Fibroblast of skin of back (primary cell): ENCODE measurements at regions not wholly inside any gene's neighbourhood (a gene's known extent, or its start where the extent isn't known, plus 50 kb on each side); places are given as distances from the start of the nearest gene placed in this dataset.
A peak's percentile ranks its signal among the peaks of the same experiment; 100 is the strongest.
"Not testable (repeated sequence)": the region's sequence is repeated elsewhere in the genome, so short reads cannot be mapped to it uniquely, and the experiment has no call there.

Experiments
- DNase-seq: peaks from one replicate; pipeline ENCODE4 v3.0.0-alpha.2; 2013

DNA sequence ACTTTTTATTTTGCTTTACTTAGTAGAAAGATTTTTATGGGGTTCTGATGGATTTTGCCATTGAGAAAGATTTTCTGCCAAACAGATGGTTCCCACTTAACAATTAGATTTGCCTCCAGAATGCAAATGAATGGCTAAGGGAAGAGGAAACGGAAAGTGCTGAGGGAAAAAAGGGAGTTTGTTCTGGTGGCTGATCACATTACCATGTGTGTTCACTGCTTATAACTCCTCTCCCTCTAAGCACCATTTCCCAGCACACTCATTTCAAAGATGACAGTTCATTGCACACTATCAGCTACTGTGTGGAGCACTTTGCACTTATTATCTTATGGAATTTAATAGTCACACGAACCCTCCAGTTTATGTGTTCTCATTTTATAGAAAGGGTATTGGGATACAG is 68.0 kb upstream of the GRID2 start:
- DNase-seq, result no peak

DNA sequence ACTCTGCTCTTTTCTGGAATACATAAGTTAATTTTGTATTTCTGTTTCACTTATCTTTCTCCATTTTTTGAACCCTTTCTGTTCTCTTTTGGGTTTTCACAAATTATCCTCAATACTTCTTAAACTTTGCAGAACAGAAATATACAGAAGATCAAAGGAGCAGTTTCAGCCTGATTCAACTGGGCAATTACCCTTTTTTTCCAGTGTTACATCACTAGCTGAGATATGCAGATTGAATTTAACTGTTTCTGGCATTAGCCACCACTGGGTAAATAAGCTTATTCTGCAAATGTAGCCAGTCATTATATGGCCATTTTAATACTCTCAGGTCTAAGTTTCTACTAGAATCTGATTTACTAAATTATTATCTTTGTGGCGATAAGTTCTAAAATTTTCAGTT is 66.9 kb upstream of the GRID2 start:
- DNase-seq, result peak; percentile 44

DNA sequence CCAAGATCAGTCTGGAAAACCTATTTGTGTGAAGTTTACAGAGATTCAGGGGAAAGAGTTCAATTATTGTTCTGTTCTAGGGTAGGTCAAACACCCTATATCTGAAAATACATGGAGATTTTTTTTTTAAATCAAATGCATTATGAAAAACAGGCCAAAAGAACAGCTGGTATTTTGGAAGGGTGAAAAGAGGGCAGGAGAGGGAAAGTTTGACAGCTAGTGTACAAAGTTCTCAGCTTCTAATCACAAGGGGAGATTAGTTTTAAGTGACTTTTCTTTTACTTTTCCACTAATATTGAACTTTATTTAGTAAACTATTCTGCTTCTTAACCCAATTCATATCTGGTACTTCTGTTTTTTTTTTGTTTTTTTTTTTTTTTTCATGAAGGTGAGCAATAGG is 66.2 kb upstream of the GRID2 start:
- DNase-seq, result no peak

DNA sequence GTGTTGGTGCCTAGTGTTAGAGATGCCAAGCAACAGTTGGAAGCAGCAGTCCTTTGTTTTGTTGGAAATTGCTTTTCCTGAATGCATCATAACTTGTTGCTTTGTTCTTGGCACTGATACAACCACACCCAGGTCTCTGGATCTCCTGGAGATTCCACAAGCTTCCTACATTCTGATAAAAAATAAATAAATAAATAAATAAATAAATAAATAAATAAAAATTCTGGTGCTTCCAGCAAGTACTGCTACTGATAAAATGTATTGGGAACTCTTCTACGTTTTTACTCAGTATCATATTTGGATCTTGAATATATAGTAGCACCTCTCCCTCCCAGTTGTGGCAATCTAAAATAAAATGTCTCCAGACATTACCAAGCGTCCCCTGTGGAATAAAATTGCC is 62.7 kb upstream of the GRID2 start:
- no peak for DNase-seq

DNA sequence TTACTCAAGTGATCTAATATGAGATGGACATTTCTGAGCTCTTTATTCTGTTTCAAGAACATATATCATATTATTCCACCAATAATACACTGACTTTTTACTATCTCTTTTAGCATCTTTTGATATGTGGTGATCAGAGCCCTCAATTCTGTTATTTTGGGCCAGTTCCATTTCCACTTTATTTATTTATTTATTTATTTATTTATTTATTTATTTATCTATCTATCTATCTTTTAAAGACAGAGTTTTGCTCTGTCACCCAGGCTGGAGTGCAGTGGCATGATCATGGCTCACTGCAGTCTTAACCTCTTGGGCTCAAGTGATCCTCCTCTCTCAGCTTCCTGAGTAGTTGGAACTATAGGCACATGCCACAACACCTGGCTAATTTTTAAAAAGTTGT is 57.4 kb upstream of the GRID2 start:
- DNase-seq, result no peak

DNA sequence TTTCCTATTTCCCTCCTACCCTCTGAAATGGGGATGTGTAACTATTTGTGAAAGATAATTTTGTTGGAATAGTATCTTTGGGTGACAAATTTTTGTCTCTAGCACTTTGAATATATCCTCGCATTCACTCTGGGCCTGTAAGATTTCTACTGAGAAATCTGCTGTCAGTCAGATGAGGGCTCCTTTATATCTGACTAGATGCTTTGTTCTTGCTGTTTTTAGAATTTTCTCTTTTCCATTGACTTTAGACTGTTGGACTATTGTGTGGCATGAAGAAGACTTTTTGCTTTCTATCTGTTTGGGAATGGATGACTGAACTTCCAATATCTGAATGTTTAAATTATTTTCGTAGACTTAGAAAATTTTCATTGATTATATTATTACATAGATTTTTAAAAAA is 54.2 kb upstream of the GRID2 start:
- DNase-seq, result no peak

DNA sequence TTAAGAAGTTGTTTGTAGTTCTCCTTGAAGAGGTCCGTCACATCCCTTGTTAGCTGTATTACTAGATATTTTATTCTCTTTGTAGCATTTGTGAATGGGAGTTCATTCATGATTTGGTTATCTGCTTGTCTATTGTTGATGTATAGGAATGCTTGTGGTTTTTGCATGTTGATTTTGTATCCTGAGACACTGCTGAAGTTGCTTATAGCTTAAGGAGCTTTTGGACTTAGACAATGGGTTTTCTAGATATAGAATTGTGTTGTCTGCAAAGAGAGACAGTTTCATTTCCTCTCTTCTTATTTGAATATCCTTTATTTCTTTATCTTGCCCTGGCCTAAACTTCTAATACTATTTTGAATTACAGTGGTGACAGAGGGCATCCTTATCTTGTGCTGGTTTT is 52.1 kb upstream of the GRID2 start:
- no peak for DNase-seq

DNA sequence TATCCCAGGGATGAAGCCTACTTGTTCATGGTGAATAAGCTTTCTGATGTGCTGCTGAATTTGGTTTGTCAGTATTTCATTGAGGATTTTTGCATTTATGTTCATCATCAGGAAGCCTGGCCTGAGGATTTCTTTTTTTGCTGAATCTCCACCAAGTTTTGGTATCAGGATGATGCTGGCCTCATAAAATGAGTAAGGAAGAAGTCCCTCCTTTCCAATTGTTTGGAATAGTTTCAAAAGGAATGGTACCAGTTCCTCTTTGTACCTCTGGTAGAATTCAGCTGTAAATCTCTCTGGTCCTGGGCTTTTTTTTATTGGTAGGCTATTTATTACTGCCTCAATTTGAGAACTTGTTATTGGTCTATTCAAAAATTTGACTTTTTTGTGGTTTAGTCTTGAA is 51.4 kb upstream of the GRID2 start:
- DNase-seq, result not testable (repeated sequence)

DNA sequence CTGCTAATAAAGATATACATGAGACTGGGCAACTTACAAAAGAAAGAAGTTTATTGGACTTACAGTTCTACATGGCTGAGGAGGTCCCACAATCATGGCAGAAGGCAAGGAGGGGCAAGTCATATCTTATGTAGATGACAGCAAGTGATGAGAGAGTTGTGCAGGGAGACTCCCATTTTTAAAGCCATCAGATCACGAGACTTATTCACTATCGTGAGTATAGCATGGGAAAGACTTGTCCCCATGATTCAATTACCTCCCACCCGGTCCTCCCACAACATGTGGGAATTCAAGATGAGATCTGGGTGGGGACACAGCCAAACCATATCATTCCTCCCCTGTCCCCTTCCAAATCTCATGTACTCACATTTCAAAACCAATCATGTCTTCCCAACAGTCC is 50.9 kb upstream of the GRID2 start:
- DNase-seq, result no peak

DNA sequence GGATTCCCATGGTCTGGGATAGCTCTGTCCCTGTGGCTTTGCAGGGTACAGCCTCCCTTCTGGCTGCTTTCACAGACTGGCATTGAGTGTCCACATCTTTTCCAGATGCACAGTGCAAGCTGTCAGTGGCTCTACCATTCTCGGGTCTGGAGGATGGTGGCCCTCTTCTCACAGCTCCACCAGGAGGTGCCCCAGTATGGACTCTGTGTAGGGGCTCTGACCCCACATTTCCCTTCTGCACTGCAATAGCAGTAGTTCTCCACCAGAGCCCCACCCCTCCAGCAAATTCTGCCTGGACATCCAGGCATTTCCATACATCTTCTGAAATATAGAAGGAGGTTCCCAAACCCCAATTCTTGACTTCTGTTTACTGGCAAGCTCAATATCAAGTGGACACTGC is 50.2 kb upstream of the GRID2 start:
- no peak for DNase-seq
